Immature natural killer cell (primary cell): ENCODE measurements at regions not wholly inside any gene's neighbourhood (a gene's known extent, or its start where the extent isn't known, plus 50 kb on each side); places are given as distances from the start of the nearest gene placed in this dataset.

Experiments
- DNase-seq, 3 donors: peaks; one replicate each; pipeline ENCODE4 v3.0.0; 2022; ENCODE audit warnings: mixed read lengths in 1 of 3
- H3K27ac Mint-ChIP-seq, 6 donors: one replicate each; pipeline ENCODE4 v1.8.0; 2020; ENCODE audit warnings: mixed read lengths in 6 of 6, mild to moderate bottlenecking in 5 of 6, inconsistent platforms in 4 of 6, moderate library complexity in 3 of 6
- H3K27me3 Mint-ChIP-seq, 3 donors: one replicate each; pipeline ENCODE4 v1.8.0; 2020 to 2021; ENCODE audit warnings: low read depth in 3 of 3, mild to moderate bottlenecking in 3 of 3, mixed read lengths in 3 of 3, moderate library complexity in 3 of 3, inconsistent platforms in 1 of 3
- H3K36me3 Mint-ChIP-seq, 3 donors: one replicate each; pipeline ENCODE4 v1.8.0; 2020; ENCODE audit warnings: mixed read lengths in 3 of 3, inconsistent platforms in 2 of 3, mild to moderate bottlenecking in 2 of 3
- H3K4me1 Mint-ChIP-seq, 2 donors: one replicate each; pipeline ENCODE4 v1.8.0; 2020; ENCODE audit warnings: inconsistent platforms in 2 of 2, mild to moderate bottlenecking in 2 of 2, mixed read lengths in 2 of 2, moderate library complexity in 1 of 2
- H3K4me3 Mint-ChIP-seq, 5 donors: one replicate each; pipeline ENCODE4 v1.8.0; 2020; ENCODE audit warnings: mild to moderate bottlenecking in 5 of 5, mixed read lengths in 5 of 5, inconsistent platforms in 3 of 5, moderate library complexity in 3 of 5
- H3K9me3 Mint-ChIP-seq, 6 donors: one replicate each; pipeline ENCODE4 v1.8.0; 2020; ENCODE audit warnings: mild to moderate bottlenecking in 6 of 6, mixed read lengths in 6 of 6, inconsistent platforms in 4 of 6, moderate library complexity in 3 of 6

- H3K4me1 Mint-ChIP-seq: no peaks in the 10 kb centered on the region
- H3K27me3 Mint-ChIP-seq: no peaks in the 10 kb centered on the region
- DNase-seq: no peak
- no peak overlapping the region for H3K27ac Mint-ChIP-seq
- peaks cover 0 to 5% (median 0%) of the 10 kb centered on the region in 3 donors for H3K36me3 Mint-ChIP-seq
- no peak overlapping the region for H3K4me3 Mint-ChIP-seq
- H3K9me3 Mint-ChIP-seq: peaks cover 5 to 43% (median 25%) of the 10 kb centered on the region in 6 donors
Measured at GRCh38 chr15:24901409-24901808, 53.4 kb upstream of the SNRPN start.
